PC-3 (cell line): ENCODE measurements at regions not wholly inside any gene's neighbourhood (a gene's known extent, or its start where the extent isn't known, plus 50 kb on each side); places are given as distances from the start of the nearest gene placed in this dataset.

ENCODE experiments used
- EZH2 ChIP-seq: fragments of 300-600 bp; sonication (generic); IDR thresholded peaks from one replicate; pipeline ENCODE4 v1.6.1; 2017; ENCODE audit warnings: antibody characterized with exemption, mild to moderate bottlenecking, low read length; ENCODE audit not compliant: unreplicated experiment
- EZH2phosphoT487 ChIP-seq: fragments of 300-600 bp; sonication (generic); IDR thresholded peaks from 2 replicates; pipeline ENCODE4 v1.6.1; 2018; ENCODE audit warnings: mild to moderate bottlenecking, antibody characterized with exemption, low read length, borderline replicate concordance
- TF ChIP-seq, protein P1 (sequence below): fragments of 300-600 bp; sonication (generic); conservative IDR thresholded peaks from 2 replicates; pipeline ENCODE4 v1.5.1; 2017; ENCODE audit warnings: antibody characterized with exemption, low read depth, mild to moderate bottlenecking, low read length

DNA sequence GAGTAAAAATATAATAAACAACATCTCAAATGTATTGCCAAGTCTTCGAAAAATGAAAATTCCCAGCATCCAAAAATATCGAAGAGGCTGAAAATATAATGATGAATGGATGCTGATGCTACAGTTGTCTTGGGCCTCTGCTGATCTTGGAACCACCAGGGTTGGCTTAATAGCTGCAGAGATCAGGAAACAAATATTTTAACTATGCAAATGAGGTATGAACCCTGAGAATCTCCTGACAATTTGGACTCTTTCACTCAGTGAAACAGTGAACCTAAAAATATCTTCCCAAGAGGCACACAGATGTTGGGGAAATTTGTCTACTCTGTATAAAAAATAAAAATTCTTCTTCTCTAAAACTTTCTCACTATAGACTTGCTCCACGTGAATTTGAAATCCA, 97.7 kb upstream of the EGFR start:
- TF ChIP-seq EZH2 (no peak), EZH2phosphoT487 (no peak)
- TF ChIP-seq, protein P1, sequence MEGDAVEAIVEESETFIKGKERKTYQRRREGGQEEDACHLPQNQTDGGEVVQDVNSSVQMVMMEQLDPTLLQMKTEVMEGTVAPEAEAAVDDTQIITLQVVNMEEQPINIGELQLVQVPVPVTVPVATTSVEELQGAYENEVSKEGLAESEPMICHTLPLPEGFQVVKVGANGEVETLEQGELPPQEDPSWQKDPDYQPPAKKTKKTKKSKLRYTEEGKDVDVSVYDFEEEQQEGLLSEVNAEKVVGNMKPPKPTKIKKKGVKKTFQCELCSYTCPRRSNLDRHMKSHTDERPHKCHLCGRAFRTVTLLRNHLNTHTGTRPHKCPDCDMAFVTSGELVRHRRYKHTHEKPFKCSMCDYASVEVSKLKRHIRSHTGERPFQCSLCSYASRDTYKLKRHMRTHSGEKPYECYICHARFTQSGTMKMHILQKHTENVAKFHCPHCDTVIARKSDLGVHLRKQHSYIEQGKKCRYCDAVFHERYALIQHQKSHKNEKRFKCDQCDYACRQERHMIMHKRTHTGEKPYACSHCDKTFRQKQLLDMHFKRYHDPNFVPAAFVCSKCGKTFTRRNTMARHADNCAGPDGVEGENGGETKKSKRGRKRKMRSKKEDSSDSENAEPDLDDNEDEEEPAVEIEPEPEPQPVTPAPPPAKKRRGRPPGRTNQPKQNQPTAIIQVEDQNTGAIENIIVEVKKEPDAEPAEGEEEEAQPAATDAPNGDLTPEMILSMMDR, result no peak
